NCI-H2171 treated with DMSO at 0.1 percent for 48 hours (cell line): ENCODE measurements at regions not wholly inside any gene's neighbourhood (a gene's known extent, or its start where the extent isn't known, plus 50 kb on each side); places are given as distances from the start of the nearest gene placed in this dataset.

ENCODE experiments used
- DNase-seq: peaks from one replicate; lab custom pipeline; 2025; lab: John Stamatoyannopoulos, UW

DNA sequence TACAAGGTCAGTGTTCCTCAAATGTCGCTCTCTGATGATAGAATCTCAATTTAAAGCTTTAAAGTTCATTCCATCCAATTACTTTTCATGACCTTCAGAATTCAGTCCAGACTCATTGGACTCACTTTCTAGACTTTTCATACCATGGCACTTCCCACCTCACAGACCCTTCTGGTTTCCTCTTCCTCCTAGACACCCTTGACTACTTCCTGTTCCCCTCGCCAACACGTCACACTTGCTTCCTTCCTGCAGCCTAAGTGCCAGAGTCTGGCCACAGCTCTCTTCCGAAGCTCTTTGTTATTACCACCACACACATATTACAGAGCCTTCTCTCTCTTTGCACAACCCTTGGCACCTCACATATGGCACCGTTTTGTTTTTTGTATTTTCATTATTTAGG is 59.1 kb upstream of the UMPS start:
- DNase-seq, result no peak

DNA sequence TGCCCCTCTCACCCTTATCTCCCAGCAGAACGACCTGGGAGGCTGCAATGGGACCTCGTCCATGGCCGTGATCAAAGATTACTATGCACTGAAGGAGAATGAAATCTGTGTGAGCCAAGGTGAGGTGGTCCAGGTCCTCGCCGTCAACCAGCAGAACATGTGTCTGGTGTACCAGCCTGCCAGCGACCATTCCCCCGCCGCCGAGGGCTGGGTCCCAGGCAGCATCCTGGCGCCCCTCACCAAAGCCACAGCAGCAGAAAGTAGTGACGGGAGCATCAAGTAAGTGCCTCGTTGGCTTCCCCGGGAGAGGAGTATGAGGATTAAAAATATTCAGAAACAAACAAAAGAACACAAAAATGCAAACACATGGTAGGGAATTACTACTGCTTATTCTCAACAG is 55.9 kb upstream of the UMPS start:
- DNase-seq, result no peak

GRCh38 chr3:124676236-124676635 is 54.0 kb upstream of the UMPS start:
- DNase-seq, result no peak

DNA sequence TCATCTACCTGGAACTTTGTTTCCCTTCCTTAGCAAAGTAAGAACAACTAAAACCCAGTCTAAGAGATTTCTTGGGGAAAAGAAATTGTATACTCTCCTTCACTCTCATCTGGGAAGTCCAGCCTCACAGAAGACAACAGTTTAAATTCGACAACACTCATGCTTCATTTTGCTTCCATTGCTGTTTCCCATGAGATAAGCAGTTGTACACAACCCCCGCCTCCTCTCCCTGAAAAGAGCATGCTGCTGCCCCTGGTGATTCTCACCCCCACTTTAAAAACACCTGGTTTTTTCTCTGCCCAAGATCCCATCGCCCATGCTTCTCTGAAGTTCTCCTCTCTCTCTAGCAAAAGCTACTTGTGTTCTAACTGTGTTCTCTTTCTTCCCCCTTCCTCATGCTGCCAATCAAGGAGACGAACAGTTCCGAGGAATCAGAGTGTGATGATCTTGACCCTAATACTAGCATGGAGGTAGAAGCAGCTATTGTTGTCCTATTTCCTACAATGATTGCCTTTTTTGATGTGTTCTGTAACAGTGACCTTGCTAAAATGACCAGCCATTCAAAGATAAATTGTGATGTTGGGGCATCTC is 51.1 kb upstream of the UMPS start:
- no peak for DNase-seq
